HUES6 (cell line): ENCODE measurements at regions not wholly inside any gene's neighbourhood (a gene's known extent, or its start where the extent isn't known, plus 50 kb on each side); places are given as distances from the start of the nearest gene placed in this dataset.
"Not testable (repeated sequence)": the region's sequence is repeated elsewhere in the genome, so short reads cannot be mapped to it uniquely, and the experiment has no call there.

Experiments used
- H3K27ac ChIP-seq: 2 replicates; pipeline ENCODE4 v1.7.0; 2013; ENCODE audit warnings: low read depth, mild to moderate bottlenecking, low read length, inconsistent platforms
- H3K27me3 ChIP-seq: 2 replicates; pipeline ENCODE4 v1.6.1; 2013; ENCODE audit warnings: low read length; ENCODE audit not compliant: control insufficient read depth, insufficient read depth
- H3K36me3 ChIP-seq: 2 replicates; pipeline ENCODE4 v1.6.1; 2013; ENCODE audit warnings: low read length; ENCODE audit not compliant: control insufficient read depth, insufficient read depth
- H3K4me1 ChIP-seq: 2 replicates; pipeline ENCODE4 v1.6.1; 2013; ENCODE audit warnings: low read length; ENCODE audit not compliant: control insufficient read depth, insufficient read depth
- H3K4me3 ChIP-seq: 2 replicates; pipeline ENCODE4 v1.5.1; 2013; ENCODE audit warnings: low read depth, low read length
- H3K9ac ChIP-seq: one replicate; pipeline ENCODE4 v1.6.1; 2013; ENCODE audit warnings: mild to moderate bottlenecking, low read length
- H3K9me3 ChIP-seq: 2 replicates; pipeline ENCODE4 v1.6.1; 2013; ENCODE audit warnings: low read depth, low read length; ENCODE audit not compliant: control insufficient read depth, insufficient read depth

- Histone ChIP-seq H3K27ac (no peak overlapping the region), H3K4me1 (no peaks in the 10 kb centered on the region), H3K9ac (no peak overlapping the region)
Observed at GRCh38 chr16:46519063-46519462, 102.1 kb downstream of the SHCBP1 start.

GRCh38 chr16:46496701-46497100 is 124.5 kb downstream of the SHCBP1 start:
- no peak overlapping the region for H3K4me3 ChIP-seq
- no peaks in the 10 kb centered on the region; the same call in 1 of the 2 replicates for H3K27me3 ChIP-seq
- no peak overlapping the region for H3K27ac ChIP-seq
- no peaks in the 10 kb centered on the region for H3K4me1 ChIP-seq
- no peak overlapping the region for H3K9ac ChIP-seq
- peaks cover 7% of the 10 kb centered on the region; the same call in 1 of the 2 replicates for H3K9me3 ChIP-seq
- no peaks in the 10 kb centered on the region for H3K36me3 ChIP-seq

More at GRCh38 chr16:46519063-46519462, 102.1 kb downstream of the SHCBP1 start:
- H3K36me3 ChIP-seq, result no peaks in the 10 kb centered on the region
- no peaks in the 10 kb centered on the region for H3K27me3 ChIP-seq
- no peak overlapping the region for H3K4me3 ChIP-seq
- peaks cover 21% of the 10 kb centered on the region; the same call in 1 of the 2 replicates for H3K9me3 ChIP-seq

GRCh38 chr16:46482895-46483294 is 138.3 kb downstream of the SHCBP1 start:
- Histone ChIP-seq H3K36me3 (no peaks in the 10 kb centered on the region), H3K9me3 (peaks cover 29% of the 10 kb centered on the region; the same call in 1 of the 2 replicates), H3K4me1 (no peaks in the 10 kb centered on the region), H3K27me3 (no peaks in the 10 kb centered on the region; the same call in 1 of the 2 replicates), H3K27ac (no peak overlapping the region), H3K9ac (no peak overlapping the region), H3K4me3 (no peak overlapping the region)

- Histone ChIP-seq H3K9me3 (peaks cover 66% of the 10 kb centered on the region), H3K36me3 (no peaks in the 10 kb centered on the region), H3K4me3 (no peak overlapping the region), H3K9ac (no peak overlapping the region), H3K27ac (no peak overlapping the region), H3K4me1 (no peaks in the 10 kb centered on the region), H3K27me3 (no peaks in the 10 kb centered on the region)
Observed at GRCh38 chr16:46466239-46466638, 154.9 kb downstream of the SHCBP1 start.

- H3K36me3 ChIP-seq, H3K27ac ChIP-seq, H3K9ac ChIP-seq, H3K4me1 ChIP-seq, H3K9me3 ChIP-seq, H3K27me3 ChIP-seq: not testable (repeated sequence)
- peak overlapping the region; percentile 48; the same call in 1 of the 2 replicates for H3K4me3 ChIP-seq
Observed at GRCh38 chr16:46454801-46455200, 166.4 kb downstream of the SHCBP1 start.

GRCh38 chr16:46428108-46429061 is 192.8 kb downstream of the SHCBP1 start:
- H3K4me3 ChIP-seq, result no peak overlapping the region

GRCh38 chr16:46427340-46428107 is 193.7 kb downstream of the SHCBP1 start:
- H3K4me1 ChIP-seq, result no peaks in the 10 kb centered on the region
- peaks cover 18% of the 10 kb centered on the region; the same call in 1 of the 2 replicates for H3K9me3 ChIP-seq
- H3K27me3 ChIP-seq, result no peaks in the 10 kb centered on the region
- no peak overlapping the region for H3K4me3 ChIP-seq
- no peak overlapping the region for H3K27ac ChIP-seq
- H3K36me3 ChIP-seq, result no peaks in the 10 kb centered on the region
- no peak overlapping the region for H3K9ac ChIP-seq

More at GRCh38 chr16:46428108-46429061, 192.8 kb downstream of the SHCBP1 start:
- Histone ChIP-seq H3K9ac (no peak overlapping the region), H3K27ac (no peak overlapping the region), H3K9me3 (peaks cover 16% of the 10 kb centered on the region; the same call in 1 of the 2 replicates), H3K27me3 (no peaks in the 10 kb centered on the region), H3K36me3 (no peaks in the 10 kb centered on the region), H3K4me1 (no peaks in the 10 kb centered on the region)

- H3K9ac ChIP-seq, result no peak overlapping the region
- H3K4me3 ChIP-seq, result no peak overlapping the region
- H3K4me1 ChIP-seq, result no peaks in the 10 kb centered on the region
- H3K27me3 ChIP-seq, result no peaks in the 10 kb centered on the region
- H3K9me3 ChIP-seq, result peaks cover 30% of the 10 kb centered on the region
- H3K27ac ChIP-seq, result no peak overlapping the region
- no peaks in the 10 kb centered on the region for H3K36me3 ChIP-seq
Observed at GRCh38 chr16:46426336-46426735, 194.8 kb downstream of the SHCBP1 start.

GRCh38 chr16:46404028-46404427 is 217.2 kb downstream of the SHCBP1 start:
- no peak overlapping the region for H3K4me3 ChIP-seq
- no peaks in the 10 kb centered on the region for H3K4me1 ChIP-seq
- peaks cover 54% of the 10 kb centered on the region for H3K9me3 ChIP-seq
- H3K27me3 ChIP-seq, result no peaks in the 10 kb centered on the region
- no peaks in the 10 kb centered on the region for H3K36me3 ChIP-seq
- no peak overlapping the region for H3K27ac ChIP-seq
- H3K9ac ChIP-seq, result no peak overlapping the region

GRCh38 chr16:46398559-46398958 is 222.6 kb downstream of the SHCBP1 start:
- peaks cover 11% of the 10 kb centered on the region for H3K9me3 ChIP-seq
- not testable (repeated sequence) for H3K4me1 ChIP-seq, H3K27me3 ChIP-seq

GRCh38 chr16:46396883-46397270 is 224.3 kb downstream of the SHCBP1 start:
- not testable (repeated sequence) for H3K9ac ChIP-seq, H3K4me1 ChIP-seq, H3K4me3 ChIP-seq, H3K27ac ChIP-seq, H3K27me3 ChIP-seq, H3K36me3 ChIP-seq
- peaks cover 11% of the 10 kb centered on the region for H3K9me3 ChIP-seq

More at GRCh38 chr16:46398559-46398958, 222.6 kb downstream of the SHCBP1 start:
- not testable (repeated sequence) for H3K4me3 ChIP-seq, H3K36me3 ChIP-seq, H3K27ac ChIP-seq, H3K9ac ChIP-seq
